ENCODE measurements at regions not wholly inside any gene's neighbourhood (a gene's known extent, or its start where the extent isn't known, plus 50 kb on each side); places are given as distances from the start of the nearest gene placed in this dataset.

DNA sequence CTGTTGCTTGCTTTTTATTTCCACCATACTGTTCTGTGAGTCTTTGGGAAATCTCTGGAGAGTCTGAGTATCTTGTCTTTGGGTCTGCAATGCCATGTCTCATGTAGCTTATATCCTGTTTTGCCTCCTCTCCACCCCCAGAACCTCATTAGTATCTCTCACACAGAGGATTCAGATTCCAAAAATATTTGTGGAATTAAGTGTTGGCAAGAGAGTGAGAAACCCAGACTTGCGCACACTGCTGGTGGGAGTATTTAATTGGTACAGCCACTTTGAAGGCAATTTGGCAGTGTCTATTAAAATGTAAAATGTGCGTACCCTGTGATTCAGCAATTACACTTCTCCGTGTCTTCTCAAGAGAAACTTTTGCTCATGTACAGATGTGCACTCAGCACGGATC is 68.6 kb downstream of the ZNF621 start:
- DNase-seq (ENCODE audit: low read depth in 2 of 2), result peak; percentile 81 to 82

DNA sequence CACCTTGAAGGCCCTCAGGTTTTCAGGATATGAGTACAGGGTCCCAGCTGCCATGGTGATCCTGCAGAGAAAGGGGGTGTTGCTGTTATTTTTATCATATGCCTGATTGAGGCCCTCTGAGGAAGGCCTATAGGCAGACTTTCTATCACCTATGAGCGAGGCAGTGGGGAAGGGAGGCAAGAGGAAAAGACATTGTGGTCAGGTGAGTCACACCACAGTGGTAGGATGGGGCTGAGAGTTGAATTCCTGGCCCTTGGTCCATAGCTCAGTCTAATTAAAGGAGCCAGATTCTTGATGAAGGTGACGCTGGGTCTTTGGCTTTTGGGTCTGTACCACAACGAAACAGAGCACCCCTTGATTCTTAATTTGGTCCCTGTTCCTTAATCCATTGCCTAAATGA is 72.7 kb downstream of the ZNF621 start:
- no peak for DNase-seq (ENCODE audit: low read depth in 2 of 2)

DNA sequence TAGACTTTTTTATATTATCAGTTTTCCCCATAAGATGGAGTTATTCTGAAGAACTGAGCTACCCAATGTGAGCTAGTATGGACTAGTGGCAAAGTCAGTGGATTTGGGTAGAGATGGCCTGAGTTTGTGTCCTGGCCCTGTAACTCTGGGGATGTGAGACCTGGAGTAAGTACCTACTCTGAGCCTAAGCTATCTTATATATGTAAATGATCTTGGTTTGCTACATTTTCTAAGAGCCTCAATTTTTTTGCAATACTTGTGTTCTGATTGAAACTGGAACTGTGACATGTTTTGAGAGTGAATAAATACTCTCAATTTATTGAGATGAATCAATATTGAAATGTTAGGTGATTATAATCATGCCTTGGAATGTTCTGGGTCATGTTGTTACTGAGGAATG is 73.6 kb downstream of the ZNF621 start:
- no peak for DNase-seq (ENCODE audit: low read depth in 2 of 2)

DNA sequence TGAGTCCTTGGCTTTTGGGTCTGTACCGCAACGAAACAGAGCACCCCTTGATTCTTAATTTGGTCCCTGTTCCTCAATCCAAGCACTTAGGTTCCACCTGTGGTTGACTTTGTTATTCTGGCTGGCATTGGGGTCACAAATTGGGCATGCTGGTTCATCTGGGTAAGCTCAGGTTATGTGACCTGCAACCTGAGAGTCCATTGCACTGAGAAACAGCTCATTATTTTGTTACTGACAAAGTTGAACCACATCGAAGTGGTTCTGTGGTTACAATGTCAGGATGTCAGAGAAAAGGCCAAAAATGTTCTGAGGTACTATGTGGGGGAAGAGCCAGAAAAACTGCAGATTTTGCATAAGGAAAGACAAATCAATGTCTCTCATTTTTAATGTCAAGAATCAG is 74.2 kb downstream of the ZNF621 start:
- DNase-seq (ENCODE audit: low read depth in 2 of 2), result no peak

DNA sequence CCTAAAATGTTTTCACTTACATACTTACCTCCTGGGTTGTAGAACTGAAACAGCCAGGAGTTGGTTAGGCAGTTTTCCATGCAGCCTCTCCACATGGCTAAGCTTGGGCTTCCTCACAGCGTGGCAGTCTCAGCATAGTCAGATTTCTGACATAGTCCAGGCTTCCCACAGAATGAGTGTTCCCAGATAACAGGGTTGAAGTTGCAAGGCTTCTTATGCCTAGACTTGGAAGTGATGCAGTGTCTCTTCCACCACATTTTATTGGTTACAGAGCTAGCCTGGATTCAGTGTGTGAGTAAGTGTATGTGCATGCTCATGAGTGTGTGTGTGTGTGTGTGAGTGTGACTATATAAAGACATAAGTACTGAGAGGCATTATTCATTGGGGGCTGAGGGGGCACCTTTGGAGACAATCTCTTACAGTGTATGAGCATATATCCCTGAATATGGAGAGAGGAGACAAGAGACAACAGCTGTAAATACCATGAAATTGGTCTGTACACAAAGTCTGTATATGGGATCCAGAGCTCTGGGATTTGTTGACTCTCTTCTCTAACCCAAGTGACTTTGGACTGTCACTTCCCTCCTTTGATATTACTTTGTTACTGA is 78.1 kb downstream of the ZNF621 start:
- no peak for DNase-seq (ENCODE audit: low read depth in 2 of 2)

DNA sequence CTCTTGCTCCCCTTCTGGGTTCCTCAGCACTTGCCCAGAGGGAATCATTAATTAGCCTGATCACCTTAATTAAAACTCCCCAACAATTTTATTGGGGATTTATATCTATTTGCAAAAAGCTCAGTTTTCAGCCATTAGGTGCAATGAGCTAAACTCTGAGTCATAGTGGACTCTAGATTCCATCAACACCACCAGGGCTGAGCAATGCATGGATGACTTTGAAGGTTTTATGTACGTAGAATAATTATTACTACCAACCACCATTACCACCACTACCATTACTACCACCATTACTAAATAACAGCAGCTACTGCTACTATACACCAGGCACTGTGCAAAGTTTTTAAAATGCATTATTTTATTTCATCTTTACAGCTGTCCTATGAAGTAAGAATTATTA is 81.2 kb downstream of the ZNF621 start:
- DNase-seq (ENCODE audit: low read depth in 2 of 2), result no peak

DNA sequence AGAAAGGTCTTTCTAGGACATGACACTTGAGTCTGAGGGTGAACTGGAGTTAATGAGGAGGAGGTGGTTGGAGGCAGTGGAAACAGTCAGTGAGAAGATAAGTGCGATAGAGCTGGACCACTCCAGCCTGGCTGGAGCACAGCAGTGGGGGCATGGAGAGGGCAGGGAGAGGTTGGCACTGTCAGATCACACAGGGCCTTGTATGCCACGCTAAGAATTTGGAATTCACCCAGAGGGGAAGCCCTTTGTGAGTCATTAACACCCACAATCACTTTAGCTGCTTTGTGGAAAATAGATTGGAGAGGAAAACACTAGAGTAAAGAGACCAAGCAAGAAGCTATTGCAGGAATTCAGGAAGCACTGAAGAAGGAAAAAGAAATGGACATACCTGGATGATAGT is 83.3 kb downstream of the ZNF621 start:
- no peak for DNase-seq (ENCODE audit: low read depth in 2 of 2)

DNA sequence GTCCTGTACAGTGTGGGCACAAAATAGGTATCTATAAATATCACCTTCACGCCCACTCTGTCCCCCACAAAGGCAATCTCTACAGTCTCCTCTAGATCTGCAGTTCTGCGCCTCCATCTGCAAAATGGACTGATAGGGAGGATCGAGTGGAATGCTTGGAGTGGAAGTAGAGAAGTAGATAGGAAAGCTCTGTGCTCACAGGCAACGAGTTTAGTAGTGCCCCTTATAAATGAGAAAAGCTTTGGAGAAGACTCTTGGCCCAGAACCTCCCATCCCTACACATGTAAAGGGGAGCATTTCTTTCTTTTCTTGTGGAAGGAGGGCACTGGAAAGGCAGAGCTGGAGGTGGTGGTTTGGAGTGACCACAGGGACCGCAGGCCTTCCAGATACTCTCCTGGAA is 88.5 kb downstream of the ZNF621 start:
- no peak for DNase-seq (ENCODE audit: low read depth in 2 of 2)

DNA sequence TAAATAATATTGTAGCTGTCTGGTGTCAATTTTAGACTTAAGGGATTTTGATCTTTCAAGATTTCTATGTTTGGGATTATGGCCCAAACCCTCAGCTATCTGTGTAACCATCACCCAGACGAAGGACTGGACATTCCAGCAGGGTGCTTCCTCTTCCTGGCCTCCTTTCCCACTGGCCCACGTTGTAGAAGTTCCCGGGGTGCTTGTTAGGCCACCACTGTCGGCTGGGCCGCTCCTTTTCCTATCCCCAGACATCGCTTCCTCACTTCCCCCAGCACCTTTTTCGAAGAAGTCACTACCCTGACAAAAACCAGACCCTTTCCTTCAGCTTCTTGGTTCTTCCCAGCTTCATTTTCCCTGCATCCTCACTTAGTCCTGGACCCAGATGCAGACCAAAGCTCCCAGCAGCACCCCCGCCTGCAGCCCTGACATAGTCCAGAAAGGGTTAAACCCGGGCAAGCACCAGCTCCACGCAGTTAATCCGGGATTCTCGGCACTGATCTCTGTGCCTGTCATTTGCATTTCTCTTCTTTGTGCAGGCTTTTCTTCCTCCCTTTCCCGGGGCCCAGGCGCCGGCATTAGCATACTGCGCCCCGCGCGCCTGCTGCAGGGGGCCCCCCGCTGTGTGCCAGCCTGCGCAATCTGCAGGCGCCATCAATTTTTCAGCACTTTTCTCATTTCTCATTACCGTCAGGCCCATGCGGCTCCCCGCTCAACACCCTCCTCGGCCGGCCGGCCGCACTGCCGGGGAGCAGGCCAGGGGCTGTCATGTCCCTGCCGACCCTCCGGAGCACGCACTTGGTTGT is 90.6 kb downstream of the ZNF621 start:
- no peak for DNase-seq (ENCODE audit: low read depth in 2 of 2)

DNA sequence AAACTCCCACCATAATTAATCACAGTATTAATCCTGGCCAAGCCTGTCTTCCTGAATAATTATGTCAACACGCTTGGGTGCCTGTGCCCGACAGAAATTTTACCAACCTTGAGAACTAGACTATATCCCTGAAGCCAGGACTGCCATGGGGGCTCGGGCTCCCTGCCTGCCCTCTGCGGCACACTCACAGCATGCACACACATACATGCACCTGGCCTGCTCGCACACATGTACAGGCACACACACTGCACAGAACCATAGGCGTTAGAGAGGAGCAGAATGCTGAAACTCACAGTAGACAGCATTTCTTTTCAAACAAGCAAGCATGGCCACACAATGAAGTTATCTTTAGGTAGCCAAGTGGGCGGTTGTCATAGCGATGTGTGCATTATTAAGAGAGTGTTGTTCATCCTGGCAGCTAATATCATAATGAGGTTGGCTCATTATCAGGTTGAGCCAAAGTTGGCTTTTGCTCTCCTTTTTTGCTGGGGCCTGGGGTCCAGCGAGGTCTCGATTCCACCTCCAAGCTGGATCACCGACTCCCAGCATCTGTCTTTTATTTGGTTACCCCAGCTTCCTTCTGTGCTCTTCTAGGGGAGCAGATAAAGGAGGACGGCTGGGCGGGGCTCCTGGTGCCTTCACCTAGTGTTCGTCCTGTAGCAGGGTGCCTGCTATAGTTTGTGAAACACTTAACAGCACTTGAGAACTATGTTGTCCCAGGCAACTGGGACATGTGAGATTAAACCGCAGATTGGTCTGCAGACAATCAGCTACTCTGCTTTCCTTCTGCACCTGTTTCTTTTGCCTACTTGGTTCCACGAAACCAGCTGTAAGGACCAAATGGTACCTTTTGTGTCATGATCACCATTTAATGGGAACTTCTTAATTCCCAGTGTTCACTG is 91.4 kb downstream of the ZNF621 start:
- DNase-seq (ENCODE audit: low read depth in 2 of 2), result no peak

DNA sequence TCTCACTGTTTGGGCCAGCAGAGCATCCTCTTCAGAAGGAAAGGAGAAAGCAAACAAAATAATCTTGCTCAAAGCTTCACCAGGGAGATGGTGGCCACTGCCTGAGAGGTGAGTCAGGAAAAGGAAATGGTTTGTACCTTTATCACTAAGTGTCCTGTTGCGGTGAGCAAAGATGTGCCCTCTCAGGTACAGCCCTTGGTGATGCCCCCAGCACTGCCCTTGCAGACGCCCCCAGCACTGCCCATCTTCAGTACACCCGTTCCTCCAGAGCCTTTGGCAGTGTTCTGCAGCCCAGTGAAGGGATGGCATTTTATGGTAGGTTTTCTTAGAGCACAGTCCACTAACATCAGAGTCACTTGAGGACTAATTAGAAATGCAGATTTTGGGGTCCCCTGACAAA is 92.3 kb downstream of the ZNF621 start:
- DNase-seq (ENCODE audit: low read depth in 2 of 2), result no peak

DNA sequence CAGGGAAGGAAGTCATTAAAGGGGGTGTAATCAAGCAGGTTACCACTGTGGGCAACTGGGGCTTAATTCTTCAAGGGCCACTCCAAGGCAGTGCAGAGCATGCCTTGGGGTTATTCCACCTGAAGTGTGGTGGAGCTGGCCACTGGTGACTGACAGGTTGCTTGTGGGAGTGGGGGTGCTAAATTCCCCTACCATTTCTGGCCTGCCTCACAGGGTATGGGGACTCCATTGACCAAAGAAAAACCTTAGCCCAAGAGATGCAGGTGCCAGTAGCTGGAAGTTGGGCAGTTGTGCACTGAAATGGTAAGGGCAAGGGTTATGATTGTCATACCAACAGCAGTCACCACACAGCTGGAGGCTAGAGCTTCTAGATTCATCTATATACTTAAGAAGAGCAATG is 93.4 kb downstream of the ZNF621 start:
- no peak for DNase-seq (ENCODE audit: low read depth in 2 of 2)

DNA sequence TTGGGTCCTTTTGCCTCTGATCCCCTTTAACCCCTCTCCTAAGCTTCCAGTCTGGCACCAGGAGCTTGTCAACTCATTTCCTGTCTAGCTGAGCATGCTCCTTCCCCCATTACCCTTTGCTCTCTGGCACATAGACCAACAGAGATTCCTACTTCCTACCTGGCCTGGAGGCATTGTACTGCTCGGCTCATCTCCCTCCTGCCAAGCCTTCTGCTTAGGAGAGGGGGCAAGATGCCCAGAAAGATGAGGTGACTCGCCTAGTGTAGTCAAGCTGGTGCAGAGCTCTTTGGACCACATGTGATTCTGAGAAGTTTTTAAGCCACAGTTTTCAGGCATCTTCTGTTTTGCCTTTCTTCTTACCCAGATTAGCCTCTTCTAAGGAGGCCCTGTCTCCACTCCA is 95.4 kb downstream of the ZNF621 start:
- DNase-seq (ENCODE audit: low read depth in 2 of 2), result no peak

DNA sequence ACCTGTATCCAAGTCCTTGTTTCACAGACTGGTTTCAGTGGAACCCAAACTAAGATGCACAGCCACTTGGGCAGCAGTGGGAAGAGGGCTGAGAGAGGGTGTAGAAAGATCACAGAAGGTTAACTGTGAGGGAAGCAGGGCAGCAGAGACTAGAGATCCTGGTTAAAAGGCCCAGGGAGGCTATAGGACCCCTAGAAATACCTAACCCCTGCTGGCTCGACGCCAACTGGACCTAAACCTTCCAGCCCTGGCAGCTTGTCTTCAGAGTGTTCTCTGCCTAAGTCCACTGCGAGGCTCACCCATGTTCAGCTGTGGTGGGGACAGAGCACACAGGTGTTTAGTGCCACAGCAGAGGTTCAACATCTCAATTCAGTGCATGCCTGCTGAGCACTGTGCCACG is 96.5 kb downstream of the ZNF621 start:
- DNase-seq (ENCODE audit: low read depth in 2 of 2), result no peak

DNA sequence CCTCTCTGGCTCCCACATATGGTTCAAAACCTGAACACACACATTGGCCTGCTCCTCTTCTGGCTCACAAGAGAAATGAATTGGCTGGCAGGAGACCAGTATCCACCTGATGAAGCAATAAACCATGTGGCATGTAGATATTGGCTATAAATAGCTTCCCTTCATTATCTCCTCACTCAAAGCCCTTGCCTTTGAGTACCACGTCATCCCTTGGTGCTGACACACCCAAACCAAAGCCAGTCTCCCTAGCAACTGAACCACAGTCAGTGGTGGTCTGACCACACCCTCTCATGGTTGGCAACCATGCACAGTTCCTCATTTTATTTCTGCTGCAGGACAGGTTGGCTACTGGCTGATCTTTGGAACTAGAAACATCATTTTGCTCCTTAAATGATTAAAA is 98.8 kb downstream of the ZNF621 start:
- DNase-seq (ENCODE audit: low read depth in 2 of 2), result no peak

DNA sequence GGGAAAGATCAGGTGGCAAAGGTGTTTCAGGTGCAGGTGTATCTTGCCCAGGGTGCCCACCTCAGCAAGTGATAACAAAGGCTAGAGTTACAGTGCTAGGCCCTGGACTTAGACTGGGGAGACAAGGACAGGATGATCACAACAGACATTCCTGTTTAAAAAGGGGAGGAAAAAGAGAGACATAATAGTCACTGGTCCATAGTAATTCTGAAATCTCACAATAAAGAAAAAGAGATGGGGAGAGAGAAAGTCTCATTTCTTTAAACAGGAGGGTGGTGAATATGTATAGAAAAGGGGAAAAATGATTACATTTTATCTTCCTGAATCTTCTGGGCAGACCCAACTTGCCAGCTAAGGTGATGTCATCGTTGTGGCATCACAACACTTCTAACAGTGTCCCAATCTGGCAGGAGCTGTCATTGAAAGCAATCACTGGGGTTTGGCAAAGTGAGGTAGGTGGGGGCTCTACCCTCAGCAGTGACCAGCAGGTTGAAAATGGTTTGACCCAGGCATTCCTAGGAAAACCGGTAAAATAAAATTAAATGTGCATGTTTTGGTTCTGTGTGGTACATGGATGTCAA is 99.5 kb downstream of the ZNF621 start:
- DNase-seq (ENCODE audit: low read depth in 2 of 2), result no peak

DNA sequence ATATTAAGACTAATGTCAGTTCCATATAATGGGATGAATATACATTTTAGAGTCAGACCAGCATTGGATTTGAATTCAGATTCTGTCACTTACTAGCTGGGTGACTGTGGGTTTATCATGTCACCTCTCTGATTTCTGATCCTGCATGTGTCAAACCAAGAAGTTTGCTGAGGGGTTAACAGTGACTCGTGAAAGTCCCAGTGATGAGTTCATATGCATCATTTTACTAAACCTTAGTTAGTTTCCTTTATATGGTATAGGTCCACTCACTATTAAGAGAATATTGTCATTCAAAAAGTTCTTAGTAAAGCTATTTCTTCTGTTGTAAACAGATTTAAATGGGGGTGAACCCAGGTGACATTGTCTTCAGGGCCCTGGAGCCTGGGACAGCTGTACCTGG is 102.3 kb downstream of the ZNF621 start:
- DNase-seq (ENCODE audit: low read depth in 2 of 2), result no peak

DNA sequence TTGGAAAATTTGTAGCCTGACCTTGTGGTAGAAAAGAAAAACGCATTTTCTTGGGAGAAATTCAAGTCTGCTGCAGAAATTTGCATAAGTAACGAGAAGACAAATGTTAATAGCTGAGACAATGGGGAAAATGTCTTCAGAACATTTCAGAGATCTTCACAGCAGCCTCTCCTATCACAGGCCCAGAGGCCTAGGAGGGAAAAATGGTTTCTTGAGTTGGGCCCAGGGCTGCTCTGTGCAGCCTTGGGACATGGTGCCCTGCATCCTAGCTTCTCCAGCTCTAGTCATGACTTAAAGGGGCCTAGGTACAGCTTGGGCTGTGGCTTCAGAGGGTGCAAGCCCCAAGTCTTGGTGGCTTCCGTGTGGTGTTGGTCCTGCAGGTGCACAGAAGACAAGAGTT is 104.2 kb downstream of the ZNF621 start:
- no peak for DNase-seq (ENCODE audit: low read depth in 2 of 2)

DNA sequence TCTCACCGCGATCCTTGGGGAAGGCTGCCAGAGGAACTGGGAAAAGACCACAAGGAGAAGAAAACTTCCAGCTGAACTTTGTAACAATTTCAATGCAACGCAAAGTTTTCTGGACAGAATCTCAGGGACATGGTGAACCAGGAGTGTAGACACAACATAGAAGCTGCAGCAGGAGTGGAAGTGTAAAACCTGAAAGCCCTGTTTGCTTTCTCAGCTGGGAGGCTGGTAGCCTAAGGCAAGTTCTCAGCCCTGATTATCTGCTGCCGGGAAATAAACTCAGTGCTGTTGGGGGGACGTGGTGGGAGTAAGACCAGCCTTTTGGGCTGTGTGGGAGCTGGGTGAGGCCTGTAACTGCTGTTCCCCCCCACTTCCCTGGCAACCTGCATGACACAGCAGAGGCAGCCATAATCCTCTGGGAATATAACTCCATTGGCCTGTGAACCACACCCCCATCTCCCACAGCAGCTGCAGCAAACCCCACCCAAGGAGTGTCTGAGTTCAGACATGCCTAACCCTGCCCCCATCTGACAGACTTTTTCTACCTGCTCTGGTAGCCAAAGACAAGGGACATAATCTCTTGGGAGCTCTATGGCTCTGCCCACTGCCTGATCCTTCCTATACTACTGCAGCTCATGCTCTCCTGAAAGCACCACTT is 106.7 kb downstream of the ZNF621 start:
- DNase-seq (ENCODE audit: low read depth in 2 of 2), result no peak

DNA sequence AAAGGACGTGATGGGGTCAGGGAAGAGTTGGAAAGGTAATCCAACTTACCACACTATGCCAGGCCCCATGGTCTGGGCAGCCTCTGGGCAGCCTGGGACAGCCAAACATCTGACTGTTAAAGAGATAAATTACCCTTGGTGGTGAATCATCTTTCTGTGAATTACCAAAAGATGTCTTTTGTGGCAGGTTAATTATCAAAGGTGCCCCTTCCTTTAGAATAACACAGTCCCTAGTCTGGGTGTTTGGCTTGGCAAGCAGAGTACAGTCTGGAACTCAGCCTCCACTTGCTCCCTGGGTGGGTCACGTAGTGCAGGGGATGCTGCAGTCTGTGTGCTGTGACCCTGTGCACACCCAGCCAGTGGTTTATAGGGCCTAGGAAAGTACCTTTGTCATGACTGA is 113.1 kb downstream of the ZNF621 start:
- DNase-seq (ENCODE audit: low read depth in 2 of 2), result no peak

DNA sequence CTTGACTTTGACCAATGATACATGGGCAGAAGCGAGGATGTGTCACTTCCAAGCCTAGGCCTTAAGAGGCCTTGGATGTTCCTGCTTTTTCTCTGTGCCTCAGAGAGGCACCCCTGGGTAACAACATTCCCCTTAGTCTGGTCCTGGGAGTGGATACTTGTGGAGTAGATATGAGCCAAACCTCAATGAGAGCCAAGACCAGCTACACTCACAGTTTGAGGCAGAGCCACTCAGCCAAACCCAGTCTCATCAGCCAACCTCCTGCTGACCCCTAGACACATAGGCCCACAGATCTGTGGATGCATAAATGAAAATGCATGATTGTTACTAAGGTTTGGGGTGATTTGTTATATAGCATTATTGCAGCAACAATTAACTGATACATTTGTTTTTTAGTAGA is 114.2 kb downstream of the ZNF621 start:
- no peak for DNase-seq (ENCODE audit: low read depth in 2 of 2)

DNA sequence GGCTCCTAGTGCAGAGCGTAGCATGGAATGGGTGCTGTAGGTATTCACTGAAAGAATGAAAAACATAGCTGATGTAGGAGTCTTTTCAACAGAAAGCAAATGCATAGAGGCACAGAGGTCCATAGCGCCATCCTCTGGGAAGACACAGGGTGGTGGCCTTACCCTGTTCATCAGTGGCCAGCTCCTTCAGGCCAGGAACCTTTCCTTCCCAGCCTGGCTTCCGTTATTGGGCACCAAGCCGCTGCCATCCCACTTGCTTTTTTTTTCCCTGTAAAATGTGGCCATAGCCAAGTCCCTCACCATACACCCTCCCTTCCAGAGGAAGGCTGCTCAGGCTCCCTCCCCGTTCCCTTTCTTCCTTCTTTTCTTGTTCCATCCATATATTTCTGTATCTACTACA is 118.1 kb downstream of the ZNF621 start:
- no peak for DNase-seq (ENCODE audit: low read depth in 2 of 2)

Data from fibroblast of skin of left quadriceps (primary cell).